ENCODE measurements at regions not wholly inside any gene's neighbourhood (a gene's known extent, or its start where the extent isn't known, plus 50 kb on each side); places are given as distances from the start of the nearest gene placed in this dataset.
A peak's percentile ranks its signal among the peaks of the same experiment; 100 is the strongest.
"Not testable (repeated sequence)": the region's sequence is repeated elsewhere in the genome, so short reads cannot be mapped to it uniquely, and the experiment has no call there.

GRCh38 chr21:23982546-23982945 is 1624.7 kb downstream of the MRPL39 start:
- DNase-seq (ENCODE audit: low spot score), result no peak

- peak; percentile 30 for DNase-seq (ENCODE audit: low spot score)
Observed at GRCh38 chr21:23977971-23978370, 1629.3 kb downstream of the MRPL39 start.

- peak; percentile 68 for DNase-seq (ENCODE audit: low spot score)
Observed at GRCh38 chr21:23968722-23969647, 1638.3 kb downstream of the MRPL39 start.

- DNase-seq (ENCODE audit: low spot score), result no peak
Observed at GRCh38 chr21:23968008-23968407, 1639.3 kb downstream of the MRPL39 start.

- no peak for DNase-seq (ENCODE audit: low spot score)
Observed at GRCh38 chr21:23963454-23963853, 1643.8 kb downstream of the MRPL39 start.

GRCh38 chr21:23960769-23961168 is 1646.5 kb downstream of the MRPL39 start:
- no peak for DNase-seq (ENCODE audit: low spot score)

GRCh38 chr21:23955135-23955843 is 1652.0 kb downstream of the MRPL39 start:
- no peak for DNase-seq (ENCODE audit: low spot score)

GRCh38 chr21:23952269-23952668 is 1655.0 kb downstream of the MRPL39 start:
- no peak for DNase-seq (ENCODE audit: low spot score)

GRCh38 chr21:23951251-23951650 is 1656.0 kb downstream of the MRPL39 start:
- DNase-seq (ENCODE audit: low spot score), result no peak

GRCh38 chr21:23950344-23950743 is 1656.9 kb downstream of the MRPL39 start:
- no peak for DNase-seq (ENCODE audit: low spot score)

- no peak for DNase-seq (ENCODE audit: low spot score)
Observed at GRCh38 chr21:23949493-23949892, 1657.8 kb downstream of the MRPL39 start.

- no peak for DNase-seq (ENCODE audit: low spot score)
Observed at GRCh38 chr21:23939369-23940065, 1667.8 kb downstream of the MRPL39 start.

- DNase-seq (ENCODE audit: low spot score), result no peak
Observed at GRCh38 chr21:23936991-23937390, 1670.3 kb downstream of the MRPL39 start.

GRCh38 chr21:23936224-23936623 is 1671.1 kb downstream of the MRPL39 start:
- no peak for DNase-seq (ENCODE audit: low spot score)

GRCh38 chr21:23930565-23930964 is 1676.7 kb downstream of the MRPL39 start:
- no peak for DNase-seq (ENCODE audit: low spot score)

GRCh38 chr21:23926430-23926829 is 1680.9 kb downstream of the MRPL39 start:
- not testable (repeated sequence) for DNase-seq (ENCODE audit: low spot score)

GRCh38 chr21:23921670-23922418 is 1685.4 kb downstream of the MRPL39 start:
- no peak for DNase-seq (ENCODE audit: low spot score)

- DNase-seq (ENCODE audit: low spot score), result no peak
Observed at GRCh38 chr21:23900727-23901126, 1706.6 kb downstream of the MRPL39 start.

GRCh38 chr21:23899561-23899960 is 1707.7 kb downstream of the MRPL39 start:
- DNase-seq (ENCODE audit: low spot score), result no peak

GRCh38 chr21:23890652-23891051 is 1716.6 kb downstream of the MRPL39 start:
- no peak for DNase-seq (ENCODE audit: low spot score)

GRCh38 chr21:23887725-23888306 is 1719.5 kb downstream of the MRPL39 start:
- peak; percentile 37 for DNase-seq (ENCODE audit: low spot score)
